T-helper 17 cell (primary cell): ENCODE measurements at regions not wholly inside any gene's neighbourhood (a gene's known extent, or its start where the extent isn't known, plus 50 kb on each side); places are given as distances from the start of the nearest gene placed in this dataset.

ENCODE experiments used
- ATAC-seq: fragments of 150-1000 bp; cut with Tn5 transposase; 2 replicates; pipeline ENCODE4 v1.10.0; 2021; ENCODE audit warnings: mild to moderate bottlenecking, moderate library complexity
- DNase-seq, 3 donors: peaks; one replicate each; pipeline versions ENCODE4 v3.0.0 to v3.0.0-alpha.2; 2020 to 2021
- H3K9me3 ChIP-seq: one replicate; pipeline ENCODE4 v1.7.0; 2013; ENCODE audit warnings: low read length, mild to moderate bottlenecking; ENCODE audit not compliant: control insufficient read depth, poor library complexity, severe bottlenecking
- H3K27ac Mint-ChIP-seq: one replicate; pipeline ENCODE4 v1.8.0; 2022; ENCODE audit warnings: mild to moderate bottlenecking, moderate library complexity, mixed read lengths
- H3K27me3 Mint-ChIP-seq: one replicate; pipeline ENCODE4 v1.8.0; 2022; ENCODE audit warnings: mixed read lengths
- H3K36me3 Mint-ChIP-seq: one replicate; pipeline ENCODE4 v1.8.0; 2022; ENCODE audit warnings: low read depth, mixed read lengths
- H3K4me1 Mint-ChIP-seq: one replicate; pipeline ENCODE4 v1.8.0; 2022; ENCODE audit warnings: mild to moderate bottlenecking, mixed read lengths
- H3K4me3 Mint-ChIP-seq: one replicate; pipeline ENCODE4 v1.8.0; 2022; ENCODE audit warnings: mild to moderate bottlenecking, moderate library complexity, mixed read lengths

GRCh38 chr11:119523539-119524157, 100.7 kb upstream of the THY1 start:
- DNase-seq = no peak
- H3K9me3 ChIP-seq = no peaks in the 10 kb centered on the region
- no peak overlapping the region for H3K4me3 Mint-ChIP-seq
- ATAC-seq = no peak
- peaks cover 43% of the 10 kb centered on the region for H3K27me3 Mint-ChIP-seq
- no peaks in the 10 kb centered on the region for H3K36me3 Mint-ChIP-seq
- H3K4me1 Mint-ChIP-seq = peaks cover 2% of the 10 kb centered on the region
- H3K27ac Mint-ChIP-seq = no peak overlapping the region

- ATAC-seq = no peak
- no peak overlapping the region for H3K4me3 Mint-ChIP-seq
- peaks cover 2% of the 10 kb centered on the region for H3K4me1 Mint-ChIP-seq
- no peak overlapping the region for H3K27ac Mint-ChIP-seq
- H3K36me3 Mint-ChIP-seq = no peaks in the 10 kb centered on the region
- H3K9me3 ChIP-seq = no peaks in the 10 kb centered on the region
- DNase-seq = no peak
- H3K27me3 Mint-ChIP-seq = peaks cover 43% of the 10 kb centered on the region
Observed at GRCh38 chr11:119522609-119523008, 99.6 kb upstream of the THY1 start.

- Mint-ChIP-seq H3K27me3 (peaks cover 46% of the 10 kb centered on the region), H3K4me3 (no peak overlapping the region), H3K27ac (no peak overlapping the region), H3K36me3 (no peaks in the 10 kb centered on the region), H3K4me1 (peaks cover 2% of the 10 kb centered on the region)
- no peak for DNase-seq
- no peak for ATAC-seq
- no peaks in the 10 kb centered on the region for H3K9me3 ChIP-seq
Observed at GRCh38 chr11:119521551-119521950, 98.6 kb upstream of the THY1 start.

- Mint-ChIP-seq H3K4me3 (no peak overlapping the region), H3K27ac (no peak overlapping the region), H3K36me3 (no peaks in the 10 kb centered on the region), H3K4me1 (peaks cover 2% of the 10 kb centered on the region), H3K27me3 (peaks cover 49% of the 10 kb centered on the region)
- DNase-seq (no peak), ATAC-seq (no peak)
- H3K9me3 ChIP-seq = no peaks in the 10 kb centered on the region
Observed at GRCh38 chr11:119520966-119521365, 98.0 kb upstream of the THY1 start.

GRCh38 chr11:119520400-119520799, 97.4 kb upstream of the THY1 start:
- no peak overlapping the region for H3K27ac Mint-ChIP-seq
- H3K36me3 Mint-ChIP-seq = no peaks in the 10 kb centered on the region
- H3K4me3 Mint-ChIP-seq = no peak overlapping the region
- peaks cover 2% of the 10 kb centered on the region for H3K4me1 Mint-ChIP-seq
- no peaks in the 10 kb centered on the region for H3K9me3 ChIP-seq
- DNase-seq (no peak), ATAC-seq (no peak)
- peaks cover 52% of the 10 kb centered on the region for H3K27me3 Mint-ChIP-seq

- DNase-seq = no peak
- Mint-ChIP-seq H3K27ac (no peak overlapping the region), H3K27me3 (peaks cover 55% of the 10 kb centered on the region), H3K36me3 (no peaks in the 10 kb centered on the region), H3K4me3 (no peak overlapping the region), H3K4me1 (peaks cover 2% of the 10 kb centered on the region)
- H3K9me3 ChIP-seq = no peaks in the 10 kb centered on the region
- no peak for ATAC-seq
Observed at GRCh38 chr11:119519796-119520195, 96.8 kb upstream of the THY1 start.

GRCh38 chr11:119518746-119519730, 96.1 kb upstream of the THY1 start:
- no peaks in the 10 kb centered on the region for H3K9me3 ChIP-seq
- Mint-ChIP-seq H3K27me3 (peaks cover 55% of the 10 kb centered on the region), H3K4me1 (peaks cover 2% of the 10 kb centered on the region), H3K27ac (no peak overlapping the region), H3K4me3 (no peak overlapping the region), H3K36me3 (no peaks in the 10 kb centered on the region)
- ATAC-seq = no peak
- DNase-seq = no peak

- DNase-seq (no peak), ATAC-seq (no peak)
- H3K36me3 Mint-ChIP-seq = no peaks in the 10 kb centered on the region
- H3K4me3 Mint-ChIP-seq = no peak overlapping the region
- no peaks in the 10 kb centered on the region for H3K9me3 ChIP-seq
- no peak overlapping the region for H3K27ac Mint-ChIP-seq
- H3K4me1 Mint-ChIP-seq = no peaks in the 10 kb centered on the region
- H3K27me3 Mint-ChIP-seq = peaks cover 41% of the 10 kb centered on the region
Observed at GRCh38 chr11:119515771-119516400, 92.9 kb upstream of the THY1 start.

GRCh38 chr11:119513806-119514170, 90.8 kb upstream of the THY1 start:
- H3K4me1 Mint-ChIP-seq = no peaks in the 10 kb centered on the region
- DNase-seq (no peak), ATAC-seq (no peak)
- no peak overlapping the region for H3K27ac Mint-ChIP-seq
- H3K36me3 Mint-ChIP-seq = no peaks in the 10 kb centered on the region
- no peaks in the 10 kb centered on the region for H3K9me3 ChIP-seq
- H3K27me3 Mint-ChIP-seq = peaks cover 34% of the 10 kb centered on the region
- no peak overlapping the region for H3K4me3 Mint-ChIP-seq

- no peak overlapping the region for H3K27ac Mint-ChIP-seq
- no peaks in the 10 kb centered on the region for H3K36me3 Mint-ChIP-seq
- H3K4me3 Mint-ChIP-seq = no peak overlapping the region
- H3K9me3 ChIP-seq = no peaks in the 10 kb centered on the region
- ATAC-seq (no peak), DNase-seq (no peak)
- H3K4me1 Mint-ChIP-seq = no peaks in the 10 kb centered on the region
- peaks cover 34% of the 10 kb centered on the region for H3K27me3 Mint-ChIP-seq
Observed at GRCh38 chr11:119513131-119513805, 90.3 kb upstream of the THY1 start.

GRCh38 chr11:119512369-119512768, 89.4 kb upstream of the THY1 start:
- H3K9me3 ChIP-seq = no peaks in the 10 kb centered on the region
- DNase-seq (no peak), ATAC-seq (no peak)
- Mint-ChIP-seq H3K27me3 (peaks cover 34% of the 10 kb centered on the region), H3K4me3 (no peak overlapping the region), H3K36me3 (no peaks in the 10 kb centered on the region), H3K4me1 (no peaks in the 10 kb centered on the region), H3K27ac (no peak overlapping the region)

GRCh38 chr11:119511614-119512306, 88.8 kb upstream of the THY1 start:
- H3K27ac Mint-ChIP-seq = no peak overlapping the region
- DNase-seq = no peak
- peaks cover 28% of the 10 kb centered on the region for H3K27me3 Mint-ChIP-seq
- ATAC-seq = no peak
- no peak overlapping the region for H3K4me3 Mint-ChIP-seq
- no peaks in the 10 kb centered on the region for H3K4me1 Mint-ChIP-seq
- no peaks in the 10 kb centered on the region for H3K36me3 Mint-ChIP-seq
- no peaks in the 10 kb centered on the region for H3K9me3 ChIP-seq
